Tibial nerve (tissue), 4 donors: ENCODE measurements at regions not wholly inside any gene's neighbourhood (a gene's known extent, or its start where the extent isn't known, plus 50 kb on each side); places are given as distances from the start of the nearest gene placed in this dataset. TPM values are rescaled to one million over a fixed set of nuclear protein-coding genes. Genes with fewer than 3 reads are reported as not detected.

Source experiments
- DNase-seq, 2 donors: peaks; one replicate each; pipeline ENCODE4 v3.0.0-alpha.2; 2019; ENCODE audit warnings: low spot score in 2 of 2
- H3K27ac ChIP-seq, 4 donors: fragments of 200-600 bp; sonication (generic) in 3 of 4; one replicate each; pipeline ENCODE4 v1.5.1; 2017 to 2019; ENCODE audit warnings: mild to moderate bottlenecking in 1 of 4
- H3K27me3 ChIP-seq, 2 donors: fragments of 200-600 bp; sonication (generic) in 1 of 2; one replicate each; pipeline versions ENCODE4 v1.5.1 to v1.6.0; 2017 to 2019
- H3K36me3 ChIP-seq, 3 donors: fragments of 200-600 bp; sonication (generic); one replicate each; pipeline ENCODE4 v1.5.1; 2018 to 2019
- H3K4me1 ChIP-seq, 4 donors: fragments of 200-600 bp; sonication (generic) in 3 of 4; one replicate each; pipeline ENCODE4 v1.5.1; 2017 to 2019
- H3K4me3 ChIP-seq, 4 donors: fragments of 200-600 bp; sonication (generic) in 3 of 4; one replicate each; pipeline ENCODE4 v1.5.1; 2017 to 2019; ENCODE audit warnings: mild to moderate bottlenecking in 1 of 4, moderate library complexity in 1 of 4
- H3K9me3 ChIP-seq, 4 donors: fragments of 200-600 bp; sonication (generic) in 3 of 4; one replicate each; pipeline ENCODE4 v1.5.1; 2017 to 2019
- CTCF ChIP-seq, 5 experiments: fragments of 200-600 bp in 3 of 5; fragments of 450-650 bp in 2 of 5; sonication (generic) in 3 of 5; IDR thresholded peaks; one replicate each; pipeline ENCODE4 v1.5.1; 2016 to 2019; ENCODE audit warnings: antibody characterized with exemption in 5 of 5, mild to moderate bottlenecking in 3 of 5, moderate library complexity in 2 of 5
- EP300 ChIP-seq, 2 donors: sonication (generic); formaldehyde crosslinking; IDR thresholded peaks; one replicate each; pipeline ENCODE4 v1.6.1; 2017; ENCODE audit warnings: antibody characterized with exemption in 2 of 2, mild to moderate bottlenecking in 1 of 2
- POLR2A ChIP-seq, 2 donors: fragments of 450-650 bp; IDR thresholded peaks; one replicate each; pipeline ENCODE4 v1.6.1; 2017; ENCODE audit warnings: antibody characterized with exemption in 2 of 2, mild to moderate bottlenecking in 2 of 2, moderate library complexity in 2 of 2
- WGBS, 2 donors: methylation state at CpG; one replicate each; pipeline ENCODE4 v1.1.5; 2018; 5-methylcytosine and 5-hydroxymethylcytosine counted together
- small RNA-seq: library from RNA; depleted of rRNA; stranded (forward); fragments of <200 nt; gene quantifications from one replicate; pipeline ENCODE3, GENCODE V24; 2016

- no peak overlapping the region for H3K4me3 ChIP-seq
- DNase-seq = no peak
- TF ChIP-seq EP300 (IDR thresholded peaks at IDR 0.05) (no peak), POLR2A (IDR thresholded peaks at IDR 0.05) (no peak), CTCF (IDR thresholded peaks at IDR 0.05) (no peak)
- H3K9me3 ChIP-seq = no peaks in the 10 kb centered on the region
- H3K36me3 ChIP-seq = no peaks in the 10 kb centered on the region
- H3K4me1 ChIP-seq = no peaks in the 10 kb centered on the region
- no peak overlapping the region for H3K27ac ChIP-seq
- H3K27me3 ChIP-seq = no peaks in the 10 kb centered on the region
- 97 to 100% methylated on average over 1 of the region's 1 CpG for WGBS, 2 donors
These were observed 57.3 kb upstream of the TRIM24 start for GRCh38 chr7:138402749-138403148.

GRCh38 chr7:138405496-138405895 lies 54.6 kb upstream of the TRIM24 start:
- Histone ChIP-seq H3K36me3 (no peaks in the 10 kb centered on the region), H3K4me1 (no peaks in the 10 kb centered on the region), H3K4me3 (no peak overlapping the region), H3K27ac (no peak overlapping the region), H3K27me3 (no peaks in the 10 kb centered on the region), H3K9me3 (no peaks in the 10 kb centered on the region)
- no peak for TF ChIP-seq POLR2A (IDR thresholded peaks at IDR 0.05)
- no peak for TF ChIP-seq EP300 (IDR thresholded peaks at IDR 0.05)
- TF ChIP-seq CTCF (IDR thresholded peaks at IDR 0.05) = no peak
- DNase-seq = no peak
- 87 to 93% methylated on average over 1 of the region's 1 CpG for WGBS, 2 donors

- H3K4me1 ChIP-seq = no peaks in the 10 kb centered on the region
- no peaks in the 10 kb centered on the region for H3K9me3 ChIP-seq
- H3K4me3 ChIP-seq = no peak overlapping the region
- no peak for DNase-seq
- H3K27ac ChIP-seq = no peak overlapping the region
- no peaks in the 10 kb centered on the region for H3K27me3 ChIP-seq
- WGBS, 2 donors = 22 to 23% methylated on average over 4 of the region's 4 CpGs
- H3K36me3 ChIP-seq = no peaks in the 10 kb centered on the region
- TF ChIP-seq POLR2A (IDR thresholded peaks at IDR 0.05) = no peak
- TF ChIP-seq EP300 (IDR thresholded peaks at IDR 0.05) = no peak
These were observed 52.3 kb upstream of the TRIM24 start for GRCh38 chr7:138407792-138408191.

Small RNAs in the stretch of these regions (small RNA-seq; reads per million reads assigned to genes)
- not detected for gene RF00019
- not detected for gene RF00432
